K562 (cell line): ENCODE measurements at regions not wholly inside any gene's neighbourhood (a gene's known extent, or its start where the extent isn't known, plus 50 kb on each side); places are given as distances from the start of the nearest gene placed in this dataset.
A peak's percentile ranks its signal among the peaks of the same experiment; 100 is the strongest.

Experiments
- ATAC-seq: fragments of 200-7000 bp; cut with Tn5 transposase; 3 replicates; pipeline ENCODE4 v1.9.1; 2020; ENCODE audit warnings: moderate library complexity
- BruUV-seq: library from RNA; stranded (reverse); fragments of 400-500 nt; replicated peaks from 2 replicates; lab custom pipeline; 2021; lab: Mats Ljungman, UMichigan
- CTCF ChIA-PET: fragments of 300-600 bp; formaldehyde crosslinking; extraction: SDS; loops from one replicate; lab custom pipeline; 2021; ENCODE audit warnings: low intra/inter-chr PET ratio; lab: Yijun Ruan, JAX
- POLR2A ChIA-PET: fragments of 300-600, 350-650 bp; sonication (Branson Sonifier 250); formaldehyde crosslinking; extraction: SDS; loops from one replicate; lab custom pipeline; 2021; ENCODE audit warnings: antibody characterized with exemption, inconsistent platforms; lab: Yijun Ruan, JAX
- DNase-seq, 4 experiments: peaks; one replicate each; pipeline versions ENCODE4 v3.0.0 to v3.0.0-alpha.2; 2011 to 2018; ENCODE audit warnings: low spot score in 3 of 4, mixed read lengths in 3 of 4; ENCODE audit errors: extremely low read depth in 1 of 4
- FAIRE-seq: peaks from 2 replicates; lab custom pipeline; 2011; peaks lifted over from hg19 to GRCh38; lab: Jason Lieb, UNC
- H2AFZ ChIP-seq: 2 replicates; pipeline ENCODE4 v1.6.0; 2011; ENCODE audit warnings: low read depth, low read length, control low read depth, inconsistent platforms
- H3K27ac ChIP-seq: fragments of 200-600 bp; 3 replicates; pipeline ENCODE4 v1.8.0; 2011; ENCODE audit warnings: low read depth, mild to moderate bottlenecking, control low read depth, inconsistent platforms, low read length, moderate library complexity, mixed read lengths; ENCODE audit errors: extremely low read depth
- H3K27me3 ChIP-seq, 2 experiments: fragments of 300-600 bp in 1 of 2; 2 replicates in 1 of 2; 3 replicates in 1 of 2; pipeline versions ENCODE4 v1.6.0 to v1.8.0; 2011; ENCODE audit warnings: inconsistent platforms in 2 of 2, low read length in 2 of 2, mild to moderate bottlenecking in 1 of 2, mixed read lengths in 1 of 2, moderate library complexity in 1 of 2; ENCODE audit not compliant: control insufficient read depth in 2 of 2, insufficient read depth in 2 of 2
- H3K36me3 ChIP-seq: fragments of 300-600 bp; 3 replicates; pipeline ENCODE4 v1.8.0; 2011; ENCODE audit warnings: mild to moderate bottlenecking, low read length, inconsistent platforms; ENCODE audit not compliant: control insufficient read depth, insufficient read depth
- H3K4me1 ChIP-seq, 2 experiments: fragments of 200-600 bp in 1 of 2; replicated peaks in 1 of 2; 2 replicates in 1 of 2; 3 replicates in 1 of 2; pipeline versions ENCODE4 v1.5.1 to v1.8.0; 2011; ENCODE audit warnings: inconsistent platforms in 2 of 2, low read length in 2 of 2, mild to moderate bottlenecking in 1 of 2, mixed read lengths in 1 of 2, moderate library complexity in 1 of 2; ENCODE audit not compliant: control insufficient read depth in 2 of 2, insufficient read depth in 2 of 2
- H3K4me2 ChIP-seq: 2 replicates; pipeline ENCODE4 v1.6.1; 2011; ENCODE audit warnings: low read length, control low read depth, inconsistent platforms, mixed read lengths; ENCODE audit not compliant: insufficient read depth
- H3K4me3 ChIP-seq: fragments of 200-600 bp; sonication (generic), shearing (Covaris generic); 2 replicates; pipeline ENCODE4 v1.5.1; 2016; ENCODE audit warnings: control low read depth, inconsistent platforms
- H3K79me2 ChIP-seq: fragments of 200-600 bp; 3 replicates; pipeline ENCODE4 v1.8.0; 2011; ENCODE audit warnings: low read length, inconsistent platforms; ENCODE audit not compliant: control insufficient read depth, insufficient read depth
- H3K9ac ChIP-seq, 2 experiments: 2 replicates each; pipeline versions ENCODE4 v1.6.0 to v1.6.1; 2011; ENCODE audit warnings: low read depth in 2 of 2, low read length in 2 of 2, control low read depth in 1 of 2, inconsistent platforms in 1 of 2, mild to moderate bottlenecking in 1 of 2, mixed read lengths in 1 of 2; ENCODE audit not compliant: insufficient read depth in 1 of 2
- H3K9me1 ChIP-seq: one replicate; pipeline ENCODE4 v1.6.0; 2011; ENCODE audit warnings: inconsistent platforms, mild to moderate bottlenecking, low read length, moderate library complexity; ENCODE audit not compliant: control insufficient read depth, insufficient read depth
- H3K9me3 ChIP-seq: replicated peaks from 2 replicates; pipeline ENCODE4 v1.5.1; 2011; ENCODE audit warnings: low read depth, low read length, inconsistent platforms; ENCODE audit not compliant: control insufficient read depth, insufficient read depth
- H4K20me1 ChIP-seq: replicated peaks from 2 replicates; pipeline ENCODE4 v1.6.1; 2011; ENCODE audit warnings: low read length, inconsistent platforms, mixed read lengths; ENCODE audit not compliant: control insufficient read depth, insufficient read depth
- CTCF ChIP-seq, 3 experiments: IDR thresholded peaks in 2 of 3; conservative IDR thresholded peaks in 1 of 3; 2 replicates each; pipeline ENCODE4 v1.5.1; 2011 to 2012; ENCODE audit warnings: low read length in 3 of 3, mild to moderate bottlenecking in 3 of 3, control low read depth in 2 of 3, improper control_type of control experiment in 1 of 3, inconsistent platforms in 1 of 3, low read depth in 1 of 3, mixed read lengths in 1 of 3, moderate library complexity in 1 of 3; ENCODE audit not compliant: insufficient read depth in 2 of 3
- FIP1L1 ChIP-seq: fragments of 200-400 bp; formaldehyde crosslinking; IDR thresholded peaks from 2 replicates; pipeline ENCODE4 v1.6.1; 2018; ENCODE audit warnings: mild to moderate bottlenecking, low read depth, low read length; ENCODE audit not compliant: poor library complexity, severe bottlenecking
- HSF4 ChIP-seq: fragments of 250-450 bp; sonication (Bioruptor Pico); IDR thresholded peaks from 2 replicates; pipeline ENCODE4 v2.1.2; 2022; ENCODE audit warnings: mild to moderate bottlenecking, moderate library complexity, borderline replicate concordance
- KDM1A ChIP-seq, 2 experiments: fragments of 450-650 bp; IDR thresholded peaks; 2 replicates each; pipeline ENCODE4 v1.6.1; 2016; ENCODE audit warnings: mild to moderate bottlenecking in 2 of 2
- LEF1 ChIP-seq: fragments of 450-650 bp; IDR thresholded peaks from 2 replicates; pipeline ENCODE4 v1.6.1; 2016; ENCODE audit warnings: mild to moderate bottlenecking
- MECOM ChIP-seq: fragments of 250-450 bp; sonication (Bioruptor Pico); IDR thresholded peaks from 2 replicates; pipeline ENCODE4 v1.8.0; 2022; ENCODE audit warnings: inconsistent platforms
- MEIS2 ChIP-seq: fragments of 450-650 bp; IDR thresholded peaks from 2 replicates; pipeline ENCODE4 v1.6.1; 2014; ENCODE audit warnings: mild to moderate bottlenecking; ENCODE audit not compliant: partially characterized antibody
- TAF1 ChIP-seq: IDR thresholded peaks from 2 replicates; pipeline ENCODE4 v1.6.1; 2011; ENCODE audit warnings: mild to moderate bottlenecking, low read length, moderate library complexity; ENCODE audit not compliant: insufficient read depth, control insufficient read depth, severe bottlenecking; ENCODE audit errors: extremely low read depth
- TAF9B ChIP-seq: fragments of 450-650 bp; IDR thresholded peaks from 2 replicates; pipeline ENCODE4 v1.6.1; 2018; ENCODE audit warnings: mild to moderate bottlenecking; ENCODE audit not compliant: partially characterized antibody
- ZSCAN32 ChIP-seq: fragments of 450-650 bp; formaldehyde crosslinking; IDR thresholded peaks from 2 replicates; pipeline ENCODE4 v1.4.0; 2020; ENCODE audit warnings: mild to moderate bottlenecking, moderate library complexity
- WGBS: fragments of 100-300 bp; shearing (Covaris generic); methylation state at CpG from one replicate; pipeline ENCODE4 v1.1.6; 2016; ENCODE audit warnings: low coverage, mixed read lengths; ENCODE audit not compliant: insufficient coverage; ENCODE audit errors: missing lambda C conversion rate; 5-methylcytosine and 5-hydroxymethylcytosine counted together
- in situ Hi-C: fragments of 300-500 bp; cut with MboI; formaldehyde crosslinking; loops from 4 replicates; pipeline ENCODE4 v1.15.0; 2018; ENCODE audit warnings: inconsistent platforms, mixed read lengths
- intact Hi-C: fragments of 100-400 bp; cut with micrococcal nuclease; formaldehyde crosslinking; loops from 2 replicates; pipeline ENCODE4 v1.14.2; 2022
- TF ChIP-seq, protein P1 (sequence below): fragments of 450-650 bp; IDR thresholded peaks from 2 replicates; pipeline ENCODE4 v1.6.1; 2016; ENCODE audit warnings: antibody characterized with exemption
- TF ChIP-seq, protein P2 (sequence below): fragments of 250-450 bp; sonication (Bioruptor Pico); IDR thresholded peaks from 2 replicates; pipeline ENCODE4 v1.4.0; 2020; ENCODE audit warnings: mild to moderate bottlenecking, moderate library complexity, borderline replicate concordance

- Histone ChIP-seq H3K9me3 (no peaks in the 10 kb centered on the region), H3K27me3 (peaks cover 7 to 35% of the 10 kb centered on the region in 2 experiments; a peak in 3 of 5 replicates), H3K79me2 (no peaks in the 10 kb centered on the region), H2AFZ (no peak overlapping the region), H3K4me2 (no peak overlapping the region), H3K9me1 (no peaks in the 10 kb centered on the region), H3K27ac (no peak overlapping the region), H3K4me3 (no peak overlapping the region), H3K36me3 (no peaks in the 10 kb centered on the region), H4K20me1 (no peaks in the 10 kb centered on the region), H3K9ac (no peak overlapping the region), H3K4me1 (no peaks in the 10 kb centered on the region; a peak in 1 of 5 replicates)
- intact Hi-C loops (no loop called here), in situ Hi-C loops (no loop called here)
- ChIA-PET POLR2A (no interaction called here), CTCF (no interaction called here)
- DNase-seq (peak in 3 of 4 experiments; percentile 12 to 25 (median 23)), ATAC-seq (no peak), FAIRE-seq (no peak)
- WGBS, result 2% methylated on average over 29 of the region's 29 CpGs
- no TSS peak for BruUV-seq
- TF ChIP-seq TAF1 (no peak), TAF9B (no peak), FIP1L1 (no peak), LEF1 (no peak), KDM1A (IDR thresholded peaks at IDR 0.05) (0 out of 4 replicates have a peak, but pooled peaks of 1 of the 2 experiments have one; percentile 17), ZSCAN32 (CRISPR knock-in tag) (no peak), MEIS2 (peak; percentile 3), CTCF (IDR thresholded peaks at IDR 0.05 in 2 of 3, conservative IDR thresholded peaks at IDR 0.05 in 1 of 3; ENCODE audit: insufficient read depth in 2 of 3, low read depth in 1 of 3, low read length in 3 of 3) (no peak), HSF4 (no peak), MECOM (CRISPR knock-in tag) (no peak)
- TF ChIP-seq, protein P1, sequence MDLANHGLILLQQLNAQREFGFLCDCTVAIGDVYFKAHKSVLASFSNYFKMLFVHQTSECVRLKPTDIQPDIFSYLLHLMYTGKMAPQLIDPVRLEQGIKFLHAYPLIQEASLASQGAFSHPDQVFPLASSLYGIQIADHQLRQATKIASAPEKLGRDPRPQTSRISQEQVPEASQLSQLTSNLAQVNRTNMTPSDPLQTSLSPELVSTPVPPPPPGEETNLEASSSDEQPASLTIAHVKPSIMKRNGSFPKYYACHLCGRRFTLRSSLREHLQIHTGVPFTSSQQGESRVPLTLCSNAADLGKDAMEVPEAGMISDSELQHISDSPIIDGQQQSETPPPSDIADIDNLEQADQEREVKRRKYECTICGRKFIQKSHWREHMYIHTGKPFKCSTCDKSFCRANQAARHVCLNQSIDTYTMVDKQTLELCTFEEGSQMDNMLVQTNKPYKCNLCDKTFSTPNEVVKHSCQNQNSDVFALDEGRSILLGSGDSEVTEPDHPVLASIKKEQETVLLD, result no peak
- TF ChIP-seq, protein P2, sequence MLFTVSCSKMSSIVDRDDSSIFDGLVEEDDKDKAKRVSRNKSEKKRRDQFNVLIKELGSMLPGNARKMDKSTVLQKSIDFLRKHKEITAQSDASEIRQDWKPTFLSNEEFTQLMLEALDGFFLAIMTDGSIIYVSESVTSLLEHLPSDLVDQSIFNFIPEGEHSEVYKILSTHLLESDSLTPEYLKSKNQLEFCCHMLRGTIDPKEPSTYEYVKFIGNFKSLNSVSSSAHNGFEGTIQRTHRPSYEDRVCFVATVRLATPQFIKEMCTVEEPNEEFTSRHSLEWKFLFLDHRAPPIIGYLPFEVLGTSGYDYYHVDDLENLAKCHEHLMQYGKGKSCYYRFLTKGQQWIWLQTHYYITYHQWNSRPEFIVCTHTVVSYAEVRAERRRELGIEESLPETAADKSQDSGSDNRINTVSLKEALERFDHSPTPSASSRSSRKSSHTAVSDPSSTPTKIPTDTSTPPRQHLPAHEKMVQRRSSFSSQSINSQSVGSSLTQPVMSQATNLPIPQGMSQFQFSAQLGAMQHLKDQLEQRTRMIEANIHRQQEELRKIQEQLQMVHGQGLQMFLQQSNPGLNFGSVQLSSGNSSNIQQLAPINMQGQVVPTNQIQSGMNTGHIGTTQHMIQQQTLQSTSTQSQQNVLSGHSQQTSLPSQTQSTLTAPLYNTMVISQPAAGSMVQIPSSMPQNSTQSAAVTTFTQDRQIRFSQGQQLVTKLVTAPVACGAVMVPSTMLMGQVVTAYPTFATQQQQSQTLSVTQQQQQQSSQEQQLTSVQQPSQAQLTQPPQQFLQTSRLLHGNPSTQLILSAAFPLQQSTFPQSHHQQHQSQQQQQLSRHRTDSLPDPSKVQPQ (CRISPR knock-in tag), result no peak
Measured at GRCh38 chr16:86818671-86819532, 240.6 kb downstream of the FOXL1 start.
